Left forelimb (tissue), 1 donor: ENCODE measurements at regions not wholly inside any gene's neighbourhood (a gene's known extent, or its start where the extent isn't known, plus 50 kb on each side); places are given as distances from the start of the nearest gene placed in this dataset.

ENCODE experiments used
- DNase-seq: peaks from one replicate; pipeline ENCODE4 v3.0.0-alpha.2; 2018; ENCODE audit warnings: low spot score

DNA sequence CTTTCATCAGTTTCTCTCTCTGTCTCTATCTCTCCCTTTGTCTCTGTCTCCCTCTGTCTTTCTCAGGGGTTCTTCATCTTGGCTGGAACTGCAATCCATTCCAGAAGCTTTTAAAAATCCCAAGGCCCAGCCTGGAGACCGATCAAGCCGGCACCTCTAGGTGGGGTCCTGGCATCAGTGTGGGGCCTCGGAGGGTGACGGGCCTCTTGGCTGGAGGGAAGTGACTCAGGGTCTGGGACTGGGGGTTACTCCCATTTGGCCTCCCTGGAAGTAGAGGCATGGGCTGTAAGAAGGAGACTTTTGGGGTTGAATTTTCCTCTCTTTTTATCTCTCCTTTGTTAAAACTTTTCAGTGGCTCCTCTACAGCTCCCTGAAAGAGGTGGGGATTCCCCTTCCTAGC, 52.8 kb upstream of the OTOF start:
- peak; percentile 36 for DNase-seq

DNA sequence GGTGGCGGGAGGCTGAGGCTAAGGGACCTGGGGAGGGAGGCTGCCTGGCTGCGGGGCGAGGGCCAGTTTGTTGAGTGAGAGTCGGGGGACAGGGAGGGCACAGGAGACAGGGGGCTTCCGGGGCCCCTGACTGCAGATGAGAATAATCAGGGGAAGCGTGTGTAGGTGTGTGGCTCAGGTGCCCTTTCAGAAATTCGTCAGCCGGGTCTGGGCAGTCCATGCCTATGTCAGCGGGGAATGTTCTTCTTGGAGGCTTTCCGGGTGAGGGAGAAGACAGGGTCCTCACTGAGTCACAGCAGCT, 52.3 kb upstream of the OTOF start:
- no peak for DNase-seq

DNA sequence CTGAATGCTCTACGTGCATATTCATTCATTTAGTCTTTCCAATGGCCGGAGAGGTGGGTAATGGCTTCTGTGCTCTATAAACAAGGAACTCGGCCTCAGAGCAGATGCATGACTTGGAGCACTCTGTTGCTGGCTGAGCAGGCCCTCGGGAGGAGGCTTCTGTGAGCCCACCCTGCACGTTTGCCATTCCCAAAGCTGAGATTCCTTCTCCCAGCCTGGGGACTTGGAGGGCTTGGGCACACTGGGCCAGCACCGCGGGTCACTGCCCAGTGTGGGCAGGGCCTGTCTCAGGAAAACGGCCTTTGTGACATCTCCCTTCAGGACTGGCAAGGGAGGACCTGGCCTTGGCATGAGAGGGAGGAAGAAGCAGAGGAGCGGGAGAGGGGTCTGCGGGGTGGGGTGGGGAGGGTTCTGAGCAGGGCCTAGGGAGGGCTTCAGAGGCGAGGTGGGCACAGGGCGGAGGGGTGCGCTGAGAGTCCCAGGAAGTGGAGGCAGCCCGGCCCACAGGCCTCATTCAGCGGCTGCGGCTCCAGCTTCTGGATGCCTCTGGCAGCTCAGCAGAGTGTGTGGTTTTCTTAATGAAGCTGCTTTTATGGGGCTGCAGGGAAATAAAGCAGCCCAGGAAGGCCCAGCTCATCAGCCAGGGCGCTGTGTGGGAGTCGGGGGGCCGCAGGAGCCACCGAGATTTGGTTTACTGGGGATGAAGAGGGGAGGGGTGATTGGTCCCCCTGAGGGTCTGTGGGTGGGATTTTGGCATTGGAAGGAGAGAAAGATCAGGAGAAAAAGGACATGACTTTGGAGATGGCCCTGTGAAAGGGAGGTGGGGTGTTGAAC, 51.7 kb upstream of the OTOF start:
- peak; percentile 62 for DNase-seq

DNA sequence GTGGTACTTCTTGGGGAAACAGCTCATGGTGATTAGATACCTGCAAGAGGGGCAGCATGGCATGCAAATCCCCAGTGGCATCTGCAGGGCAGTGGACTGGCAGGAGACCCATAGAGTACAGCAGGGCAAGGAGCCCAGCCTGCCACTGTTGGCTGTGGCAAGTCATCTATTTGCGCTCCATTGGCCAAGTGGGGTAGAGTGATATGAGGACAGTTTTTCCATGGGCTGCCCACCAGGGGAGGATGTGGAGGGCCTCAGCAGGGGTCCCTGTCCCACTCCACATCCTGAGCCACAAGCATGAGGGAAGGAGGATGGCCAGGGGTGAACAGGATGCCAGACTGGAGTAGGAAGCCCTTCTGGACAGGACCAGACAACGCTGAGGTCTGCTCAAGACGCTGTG, 50.9 kb upstream of the OTOF start:
- DNase-seq: peak; percentile 51

DNA sequence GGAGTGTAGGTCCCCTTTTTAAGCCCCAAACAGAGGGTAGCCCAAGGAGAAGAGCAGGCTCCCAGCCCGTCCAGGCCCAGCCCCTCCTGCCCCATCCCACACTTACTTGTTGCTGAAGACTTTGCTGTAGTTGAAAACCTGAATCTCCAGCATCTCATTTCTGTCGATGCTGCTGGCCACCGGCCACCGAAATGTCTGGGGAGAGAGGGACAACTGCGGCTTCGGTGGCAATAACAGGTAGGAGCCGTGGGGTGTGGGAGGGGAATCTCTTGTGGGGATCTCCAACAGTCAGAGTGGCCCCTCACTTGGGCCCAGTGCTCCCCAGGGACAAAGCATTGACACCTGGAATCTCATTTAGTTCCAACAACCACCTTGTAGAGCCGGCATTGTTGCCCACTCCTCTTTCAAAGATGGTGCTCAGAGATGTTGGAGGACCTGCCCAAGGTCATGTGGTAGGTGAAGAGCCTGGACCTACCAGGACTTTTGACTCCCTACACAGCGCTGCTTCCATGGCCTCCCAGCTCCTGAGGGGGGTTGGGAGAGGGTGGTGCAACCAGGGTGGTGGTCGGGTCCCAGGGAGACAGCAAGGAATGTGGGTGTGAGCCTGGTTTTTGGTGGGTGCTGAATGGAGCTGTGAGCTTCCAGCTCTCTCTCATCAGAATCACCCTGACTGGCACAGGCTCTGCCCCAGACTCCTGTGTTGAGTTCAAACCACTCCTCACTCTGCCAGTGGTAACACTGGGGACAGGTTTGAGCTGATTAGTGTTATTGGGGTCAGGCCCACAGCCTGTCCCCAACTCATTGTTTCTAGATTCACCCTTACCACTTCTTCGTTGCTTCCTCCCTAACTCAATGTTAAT, 50.0 kb upstream of the OTOF start:
- DNase-seq: peak; percentile 59
